ENCODE measurements at regions not wholly inside any gene's neighbourhood (a gene's known extent, or its start where the extent isn't known, plus 50 kb on each side); places are given as distances from the start of the nearest gene placed in this dataset.

DNA sequence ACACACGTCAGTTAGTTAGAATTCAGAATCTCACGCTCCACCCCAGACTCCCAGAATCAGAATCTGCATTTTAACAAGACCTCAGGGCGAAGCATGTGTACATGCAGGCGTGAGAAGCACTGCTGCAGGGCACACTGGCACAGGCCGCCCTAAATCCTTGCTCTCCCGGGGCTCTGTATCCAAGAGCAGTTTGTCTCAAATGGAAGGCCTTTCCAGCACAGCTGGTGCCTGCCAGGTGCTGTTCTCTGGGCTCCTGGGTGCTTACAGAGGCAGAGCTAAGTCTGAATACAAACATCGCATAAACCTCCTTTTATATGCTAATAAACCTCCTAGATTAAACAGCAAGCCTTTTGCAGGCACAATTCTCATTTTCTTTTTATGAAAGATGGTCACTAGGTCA, 119.1 kb upstream of the CD93 start:
- DNase-seq: peak; percentile 24

- no peak for DNase-seq
These were observed 118.0 kb upstream of the CD93 start for GRCh38 chr20:23203951-23204730.

DNA sequence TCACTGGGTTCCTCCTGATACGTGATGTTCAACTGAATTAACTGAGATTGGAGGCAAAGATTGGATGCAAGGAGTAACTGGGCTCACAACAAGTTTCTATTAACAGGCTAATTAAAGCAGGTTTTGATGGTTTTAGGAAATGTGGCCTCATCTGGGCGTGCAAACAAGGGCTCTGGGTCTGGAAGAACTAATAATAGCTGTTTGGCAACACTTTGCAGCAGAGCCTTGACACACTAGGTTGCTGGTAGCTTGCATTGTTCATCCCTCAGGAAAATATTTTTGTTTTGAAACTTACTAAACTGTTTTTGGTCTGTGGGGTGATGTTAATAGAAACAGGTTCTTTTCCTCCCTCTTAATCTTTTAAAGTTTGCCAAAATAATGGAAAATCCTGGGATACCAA, 117.2 kb upstream of the CD93 start:
- no peak for DNase-seq

DNA sequence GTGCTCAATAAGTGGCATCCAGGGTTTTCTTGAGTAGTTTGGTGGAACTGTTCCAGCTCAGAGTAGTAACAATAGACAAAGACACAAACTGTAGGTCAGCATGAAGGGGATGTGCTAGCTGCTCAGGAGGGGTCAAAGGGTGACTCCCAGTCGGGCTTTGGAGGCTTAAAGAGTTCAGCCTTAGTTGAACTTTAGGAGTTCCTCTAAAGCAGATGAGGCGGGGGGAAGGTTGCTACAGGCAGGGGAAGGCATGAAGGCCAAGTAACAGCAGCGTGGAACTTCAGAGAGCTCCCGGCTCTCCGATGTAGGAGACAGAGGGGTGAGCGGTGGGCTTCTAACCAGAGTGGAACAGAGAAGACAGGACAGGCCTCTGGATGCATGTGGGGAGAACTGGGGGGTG, 115.5 kb upstream of the CD93 start:
- no peak for DNase-seq

- no peak for DNase-seq
These were observed 114.8 kb upstream of the CD93 start for GRCh38 chr20:23200914-23201313.

DNA sequence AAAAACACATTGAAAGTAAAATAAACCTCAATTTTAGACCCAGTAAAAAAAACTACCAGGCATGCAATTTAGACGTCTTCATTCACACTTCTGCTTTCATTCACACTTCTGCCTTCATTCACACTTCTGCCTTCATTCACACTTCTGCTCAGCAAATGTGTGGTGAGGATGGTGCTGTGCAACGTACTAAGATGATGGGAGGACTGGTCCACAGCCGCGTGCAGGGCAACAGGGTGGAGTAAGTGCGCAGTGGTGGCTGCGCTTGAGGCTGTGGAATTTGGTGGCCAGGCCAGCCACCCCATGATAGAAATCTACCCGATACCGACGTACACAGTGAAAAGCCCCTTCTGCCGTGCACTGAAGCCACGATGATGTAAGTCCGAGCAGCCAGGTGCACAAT, 114.3 kb upstream of the CD93 start:
- DNase-seq: no peak

DNA sequence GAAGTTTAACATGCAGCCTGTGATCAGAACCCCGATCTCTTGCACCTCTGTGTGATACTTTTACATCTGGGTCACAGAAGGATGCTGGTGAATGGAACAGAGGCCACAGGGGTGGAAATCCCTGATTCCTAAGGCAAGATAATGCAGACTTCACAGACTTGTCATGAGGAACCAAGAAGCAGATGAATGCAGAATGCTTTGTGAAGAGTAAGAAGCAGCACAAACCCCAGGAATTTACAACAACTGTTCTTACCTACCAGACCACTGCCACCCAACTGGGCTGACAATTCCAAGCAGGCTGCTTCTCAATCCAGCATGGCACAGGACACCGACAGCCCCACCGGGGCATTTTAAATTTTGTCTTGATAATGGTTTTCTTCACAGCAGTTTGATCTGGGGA, 113.2 kb upstream of the CD93 start:
- DNase-seq: no peak

DNA sequence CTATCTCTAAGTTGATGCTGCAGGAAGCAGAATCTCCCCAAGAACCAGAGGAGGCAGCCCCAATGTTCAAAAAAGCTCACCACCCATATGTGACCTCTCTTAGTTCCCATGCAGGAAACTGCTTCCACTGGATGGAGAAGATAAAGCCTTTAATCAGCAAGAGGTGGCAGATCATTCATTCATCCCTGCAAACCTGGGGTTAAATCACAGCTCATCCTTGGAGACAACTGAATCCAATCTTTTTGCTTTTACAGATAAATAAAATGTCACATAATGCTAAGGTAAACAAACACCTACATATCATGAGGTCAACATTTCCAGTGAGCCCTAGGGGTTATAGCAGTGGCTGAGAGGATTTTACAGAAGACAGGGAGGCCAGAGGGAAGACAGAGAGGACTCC, 112.7 kb upstream of the CD93 start:
- DNase-seq: no peak

- DNase-seq: no peak
These were observed 111.7 kb upstream of the CD93 start for GRCh38 chr20:23197836-23198235.

- DNase-seq: no peak
These were observed 109.5 kb upstream of the CD93 start for GRCh38 chr20:23195636-23196035.

DNA sequence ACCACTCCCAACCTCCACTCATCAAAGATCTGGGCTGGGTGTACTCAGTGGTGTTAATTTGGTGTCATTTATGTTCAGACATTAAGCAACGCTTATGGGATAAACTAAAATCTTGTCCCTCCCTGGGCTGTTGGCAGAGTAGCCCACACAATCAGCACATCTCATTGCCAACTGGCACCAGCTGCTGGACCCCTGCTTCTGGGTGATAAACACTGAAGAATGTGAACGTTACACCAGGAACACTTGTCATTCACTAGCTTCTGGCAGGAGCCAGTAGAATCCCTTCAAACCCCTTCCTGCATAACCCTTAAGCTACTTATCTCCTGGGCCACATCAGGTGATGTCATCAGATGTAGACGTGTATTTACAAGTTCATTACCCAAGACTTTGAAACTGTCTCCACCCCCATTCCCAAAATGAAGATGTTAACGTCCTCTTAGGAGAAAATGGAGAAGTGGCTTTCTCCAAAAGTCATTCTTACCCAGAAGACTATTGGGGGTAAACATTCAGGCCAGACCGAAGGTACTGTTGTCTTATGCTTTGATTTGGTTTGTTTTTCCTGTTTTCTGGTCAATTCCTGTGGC, 107.8 kb upstream of the CD93 start:
- DNase-seq: no peak

DNA sequence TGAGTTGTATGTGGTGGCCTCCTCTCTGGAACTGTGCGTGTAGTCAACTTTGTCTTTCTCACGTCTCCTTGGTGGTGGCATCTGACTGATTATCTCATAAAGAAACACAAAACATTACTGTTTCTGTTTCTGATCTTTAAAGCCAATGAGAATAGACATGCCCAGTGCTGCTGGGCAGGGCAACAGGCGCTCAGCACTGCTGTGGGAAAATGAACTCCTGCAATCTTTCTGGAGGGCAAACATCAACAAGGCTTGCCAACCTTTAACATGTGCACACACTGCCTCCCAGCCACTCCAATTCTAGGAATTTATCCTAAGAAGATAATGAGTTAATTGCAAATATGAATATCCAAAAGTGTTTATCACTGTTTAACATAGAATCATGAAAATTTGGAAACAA, 106.3 kb upstream of the CD93 start:
- DNase-seq: no peak

DNA sequence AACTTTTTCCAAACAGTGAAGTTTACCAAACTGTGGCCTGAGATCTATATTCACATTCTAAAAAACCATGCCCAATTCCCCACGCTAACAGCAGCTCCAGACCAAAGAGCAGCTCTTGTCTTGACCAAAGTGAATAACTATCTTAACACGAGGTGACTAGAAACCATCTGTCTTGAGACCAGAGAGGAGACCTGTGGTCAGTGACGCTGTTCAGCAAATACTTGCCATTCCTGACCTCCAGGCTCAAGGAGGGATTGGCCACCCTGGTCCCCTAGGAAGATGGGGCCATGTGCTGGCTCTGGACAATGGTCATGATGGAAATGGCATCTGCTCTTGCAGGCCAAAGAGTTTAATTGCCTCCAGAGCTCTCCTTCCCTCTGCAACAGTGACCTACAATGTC, 104.4 kb upstream of the CD93 start:
- no peak for DNase-seq

- no peak for DNase-seq
These were observed 103.7 kb upstream of the CD93 start for GRCh38 chr20:23189854-23190253.

GRCh38 chr20:23189341-23189740, 103.2 kb upstream of the CD93 start:
- DNase-seq: no peak

- DNase-seq: no peak
These were observed 102.4 kb upstream of the CD93 start for GRCh38 chr20:23188377-23189169.

DNA sequence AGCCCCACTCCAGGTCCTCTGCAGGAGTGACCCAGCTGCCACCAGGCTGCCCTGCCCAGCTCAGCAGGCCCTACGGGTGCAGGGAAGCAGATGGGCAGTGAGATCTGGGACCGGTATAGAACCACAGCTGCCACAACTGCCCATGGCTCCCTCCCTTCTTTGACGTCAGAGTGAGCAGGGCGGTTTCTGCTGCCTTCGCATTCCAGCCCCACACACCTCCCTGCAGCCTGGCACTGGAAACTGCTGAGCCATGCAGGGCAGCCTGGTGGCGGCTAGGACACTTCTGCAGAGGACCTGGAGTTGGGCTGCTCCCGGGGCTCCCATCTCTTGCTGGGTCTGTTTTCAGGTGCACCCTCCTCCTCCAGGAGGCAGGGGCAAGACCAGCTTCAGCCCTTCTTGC, 101.6 kb upstream of the CD93 start:
- peak; percentile 40 for DNase-seq

DNA sequence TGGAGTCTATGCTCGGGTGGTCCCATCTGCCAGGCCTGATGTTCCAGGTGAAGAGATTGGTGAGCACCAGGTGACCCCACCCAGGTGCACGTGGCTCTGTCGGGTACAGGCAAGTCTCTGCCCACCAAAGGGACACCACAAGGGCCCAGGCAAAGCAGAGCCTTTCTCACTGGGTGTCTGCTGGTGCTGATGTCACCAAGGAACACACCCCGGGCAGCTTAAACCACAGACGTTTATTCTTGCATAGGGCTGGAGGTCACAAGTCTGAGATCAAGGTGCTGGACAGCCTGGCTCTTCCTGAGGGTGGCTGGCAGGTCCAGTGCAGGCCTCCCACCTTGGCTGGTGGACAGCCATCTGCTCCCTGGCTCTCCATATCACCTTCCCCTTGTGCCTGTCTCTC, 100.7 kb upstream of the CD93 start:
- no peak for DNase-seq

GRCh38 chr20:23180451-23180921, 94.4 kb upstream of the CD93 start:
- DNase-seq: peak; percentile 42

DNA sequence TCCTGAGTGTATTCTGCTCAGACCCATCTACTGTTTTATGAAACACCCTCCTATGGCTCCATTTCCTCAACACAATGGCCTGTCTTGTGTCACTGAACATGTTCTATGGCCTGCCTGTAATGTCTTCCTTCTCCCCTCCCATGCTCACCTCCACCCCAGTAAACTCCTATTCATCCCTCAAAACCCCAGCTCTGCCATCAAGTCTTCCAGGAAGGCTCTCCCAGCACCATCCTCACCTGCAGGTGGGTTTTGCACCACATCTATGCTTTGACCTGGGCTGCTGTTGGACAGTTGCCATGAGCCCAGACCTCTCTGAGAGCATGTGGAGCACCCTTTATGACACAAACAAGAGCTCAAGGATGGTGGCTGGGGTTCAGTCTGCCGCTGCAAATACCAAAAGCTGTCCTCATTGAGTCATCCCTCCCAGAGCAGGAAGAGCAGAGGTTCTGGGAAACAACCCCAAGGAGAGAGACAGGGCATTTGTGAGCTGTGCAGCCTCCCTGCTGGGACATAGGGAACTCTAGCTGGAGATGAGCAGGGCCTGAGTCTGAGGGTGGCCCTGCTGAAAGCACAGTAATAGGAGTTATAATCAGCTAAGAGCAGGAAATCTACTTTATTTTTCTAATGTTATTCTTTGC, 93.8 kb upstream of the CD93 start:
- no peak for DNase-seq

DNA sequence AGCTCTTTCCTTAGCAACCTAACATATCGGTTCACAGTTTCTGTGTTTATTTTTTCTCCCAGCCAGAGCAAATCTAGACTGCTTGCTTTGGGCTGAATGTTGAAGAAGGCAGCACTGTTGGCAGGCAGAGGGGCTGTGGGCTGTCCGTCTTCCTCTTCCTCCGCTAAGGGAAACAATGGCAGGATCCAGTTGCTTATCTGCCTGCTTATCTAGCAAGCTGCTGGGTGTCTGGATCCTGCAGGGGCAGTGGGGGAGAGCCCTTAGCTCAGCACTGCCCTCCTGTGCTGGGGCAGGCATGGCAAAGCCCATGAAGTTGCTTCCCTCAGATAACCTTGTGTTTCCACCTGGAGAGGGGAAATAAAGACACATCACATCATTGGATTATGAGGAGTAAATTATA, 92.7 kb upstream of the CD93 start:
- DNase-seq: no peak

DNA sequence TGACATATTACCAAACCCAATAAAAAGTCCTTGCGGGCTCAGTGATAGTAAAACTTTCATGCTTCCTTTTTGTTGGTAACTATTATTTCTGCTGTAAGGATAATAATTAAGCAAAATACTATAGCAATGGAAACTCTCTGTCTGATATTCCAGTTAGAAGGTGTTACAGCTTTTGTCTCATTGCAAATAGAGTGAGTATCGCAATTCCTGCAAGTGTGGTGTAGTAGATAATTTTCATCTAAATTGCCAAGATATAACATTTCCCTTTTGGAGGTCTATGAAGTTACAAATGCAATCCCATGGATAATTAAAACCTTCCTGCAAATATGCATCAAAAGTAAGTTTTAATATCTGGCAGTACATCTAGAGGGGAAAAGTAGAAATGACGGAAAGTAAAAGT, 88.7 kb upstream of the CD93 start:
- DNase-seq: no peak

- no peak for DNase-seq
These were observed 81.3 kb upstream of the CD93 start for GRCh38 chr20:23167431-23167830.
